ENCODE measurements at regions not wholly inside any gene's neighbourhood (a gene's known extent, or its start where the extent isn't known, plus 50 kb on each side); places are given as distances from the start of the nearest gene placed in this dataset.

- no peak overlapping the region for H3K4me3 Mint-ChIP-seq
- DNase-seq (ENCODE audit: low spot score) = no peak
- H3K27me3 Mint-ChIP-seq (ENCODE audit: low read depth) = no peaks in the 10 kb centered on the region; the same call in 1 of the 2 replicates
- H3K36me3 Mint-ChIP-seq = peaks cover 2% of the 10 kb centered on the region; the same call in 1 of the 2 replicates
- TF ChIP-seq ZNF317 (CRISPR knock-in tag; IDR thresholded peaks at IDR 0.05; ENCODE audit: borderline replicate concordance, low read depth) = no peak
- TF ChIP-seq NFYB (CRISPR knock-in tag; conservative IDR thresholded peaks at IDR 0.05; ENCODE audit: low read depth) = peak; percentile 60
- no peak for TF ChIP-seq ZNF263 (CRISPR knock-in tag; IDR thresholded peaks at IDR 0.05; ENCODE audit: low read depth)
- TF ChIP-seq USF1 (CRISPR knock-in tag; IDR thresholded peaks at IDR 0.05) = peak; percentile 70; the same call in 1 of the 2 replicates
- no peak for TF ChIP-seq GRHL2 (CRISPR knock-in tag; IDR thresholded peaks at IDR 0.05; ENCODE audit: insufficient replicate concordance, severe bottlenecking)
- no peak for TF ChIP-seq RORB (CRISPR knock-in tag; IDR thresholded peaks at IDR 0.05)
- peak; percentile 82 for TF ChIP-seq USF2 (CRISPR knock-in tag; IDR thresholded peaks at IDR 0.05)
- TF ChIP-seq ZNF396 (CRISPR knock-in tag; IDR thresholded peaks at IDR 0.05; ENCODE audit: borderline replicate concordance) = no peak
- H3K9me3 Mint-ChIP-seq = peaks cover 3% of the 10 kb centered on the region; the same call in 1 of the 2 replicates
- no peak overlapping the region for H3K27ac Mint-ChIP-seq
- POLR2A ChIA-PET = no interaction called here
- CTCF ChIA-PET = no interaction called here
- H3K4me1 Mint-ChIP-seq = peaks cover 31% of the 10 kb centered on the region
- ATAC-seq = peak; percentile 39; the same call in 1 of the 2 replicates
Observed at GRCh38 chr20:48282591-48283228, 497.4 kb upstream of the SULF2 start.

GRCh38 chr20:48281501-48281900 lies 496.2 kb upstream of the SULF2 start:
- ATAC-seq = no peak
- TF ChIP-seq AFF4 (CRISPR knock-in tag; IDR thresholded peaks at IDR 0.05; ENCODE audit: borderline replicate concordance) (no peak), USF2 (CRISPR knock-in tag; IDR thresholded peaks at IDR 0.05) (no peak), NFYB (CRISPR knock-in tag; conservative IDR thresholded peaks at IDR 0.05; ENCODE audit: low read depth) (no peak)
- Mint-ChIP-seq H3K27me3 (ENCODE audit: low read depth) (no peaks in the 10 kb centered on the region; the same call in 1 of the 2 replicates), H3K36me3 (peaks cover 2% of the 10 kb centered on the region; the same call in 1 of the 2 replicates), H3K4me3 (no peak overlapping the region), H3K27ac (no peak overlapping the region), H3K9me3 (peaks cover 3% of the 10 kb centered on the region; the same call in 1 of the 2 replicates), H3K4me1 (peaks cover 33% of the 10 kb centered on the region)
- ChIA-PET POLR2A (no interaction called here), CTCF (no interaction called here)
- no peak for DNase-seq (ENCODE audit: low spot score)

GRCh38 chr20:48278961-48279481 lies 493.7 kb upstream of the SULF2 start:
- Mint-ChIP-seq H3K36me3 (peaks cover 2% of the 10 kb centered on the region; the same call in 1 of the 2 replicates), H3K9me3 (peaks cover 11% of the 10 kb centered on the region), H3K4me1 (peaks cover 30% of the 10 kb centered on the region), H3K4me3 (no peak overlapping the region), H3K27me3 (ENCODE audit: low read depth) (no peaks in the 10 kb centered on the region; the same call in 1 of the 2 replicates), H3K27ac (no peak overlapping the region)
- ChIA-PET POLR2A (no interaction called here), CTCF (interaction anchor here (1.2 kb wide), 1 partner anchor 341 kb away, joined by 3 read pairs; no protein-coding TSS in a partner anchor)
- ATAC-seq = no peak
- no peak for DNase-seq (ENCODE audit: low spot score)
- TF ChIP-seq ZSCAN18 (CRISPR knock-in tag; IDR thresholded peaks at IDR 0.05) = 0 out of 2 replicates have a peak, but pooled peaks have one; percentile 19
- no peak for TF ChIP-seq ZNF396 (CRISPR knock-in tag; IDR thresholded peaks at IDR 0.05; ENCODE audit: borderline replicate concordance)
